GM06990 (cell line): ENCODE measurements at regions not wholly inside any gene's neighbourhood (a gene's known extent, or its start where the extent isn't known, plus 50 kb on each side); places are given as distances from the start of the nearest gene placed in this dataset.

Experiments used
- DNase-seq: peaks from one replicate; pipeline ENCODE4 v3.0.0-alpha.2; 2011; ENCODE audit not compliant: insufficient read length; ENCODE audit errors: extremely low read depth
- H3K27me3 ChIP-seq: replicated peaks from 2 replicates; pipeline ENCODE4 v1.6.0; 2011; ENCODE audit warnings: low read length; ENCODE audit not compliant: control insufficient read depth, insufficient read depth
- H3K36me3 ChIP-seq: 2 replicates; pipeline ENCODE4 v1.5.1; 2011; ENCODE audit warnings: low read length; ENCODE audit not compliant: control insufficient read depth, insufficient read depth
- H3K4me3 ChIP-seq: replicated peaks from 2 replicates; pipeline ENCODE4 v1.5.1; 2011; ENCODE audit warnings: low read depth, mild to moderate bottlenecking, control low read depth, low read length
- TF ChIP-seq, protein P1 (sequence below): IDR thresholded peaks from 2 replicates; pipeline ENCODE4 v1.5.1; 2011; ENCODE audit warnings: low read length, control low read depth, mild to moderate bottlenecking, inconsistent platforms; ENCODE audit not compliant: insufficient read depth, poor library complexity, severe bottlenecking

DNA sequence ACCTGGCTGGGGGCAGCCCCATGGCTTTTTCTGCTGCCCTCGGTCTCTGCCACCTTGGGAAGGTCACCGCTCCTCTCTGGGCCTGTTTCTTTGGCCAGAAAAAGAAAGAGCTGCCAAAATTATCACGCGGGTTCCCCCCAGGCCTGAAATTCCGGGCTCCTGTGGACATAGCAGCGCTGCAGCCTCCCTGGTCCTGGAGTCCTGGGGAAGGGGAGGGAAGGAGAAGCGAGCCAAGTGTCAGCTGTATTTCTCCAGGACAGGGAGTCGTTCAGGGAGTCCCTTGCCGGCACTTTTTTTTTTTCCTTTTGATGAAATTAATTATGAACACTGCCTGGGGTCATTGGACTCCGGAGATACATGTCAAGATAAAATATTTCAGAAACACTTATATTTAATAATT lies 152.3 kb upstream of the GPR26 start:
- Histone ChIP-seq H3K4me3 (no peak overlapping the region), H3K27me3 (no peaks in the 10 kb centered on the region), H3K36me3 (no peaks in the 10 kb centered on the region)
- DNase-seq: no peak
- TF ChIP-seq, protein P1, sequence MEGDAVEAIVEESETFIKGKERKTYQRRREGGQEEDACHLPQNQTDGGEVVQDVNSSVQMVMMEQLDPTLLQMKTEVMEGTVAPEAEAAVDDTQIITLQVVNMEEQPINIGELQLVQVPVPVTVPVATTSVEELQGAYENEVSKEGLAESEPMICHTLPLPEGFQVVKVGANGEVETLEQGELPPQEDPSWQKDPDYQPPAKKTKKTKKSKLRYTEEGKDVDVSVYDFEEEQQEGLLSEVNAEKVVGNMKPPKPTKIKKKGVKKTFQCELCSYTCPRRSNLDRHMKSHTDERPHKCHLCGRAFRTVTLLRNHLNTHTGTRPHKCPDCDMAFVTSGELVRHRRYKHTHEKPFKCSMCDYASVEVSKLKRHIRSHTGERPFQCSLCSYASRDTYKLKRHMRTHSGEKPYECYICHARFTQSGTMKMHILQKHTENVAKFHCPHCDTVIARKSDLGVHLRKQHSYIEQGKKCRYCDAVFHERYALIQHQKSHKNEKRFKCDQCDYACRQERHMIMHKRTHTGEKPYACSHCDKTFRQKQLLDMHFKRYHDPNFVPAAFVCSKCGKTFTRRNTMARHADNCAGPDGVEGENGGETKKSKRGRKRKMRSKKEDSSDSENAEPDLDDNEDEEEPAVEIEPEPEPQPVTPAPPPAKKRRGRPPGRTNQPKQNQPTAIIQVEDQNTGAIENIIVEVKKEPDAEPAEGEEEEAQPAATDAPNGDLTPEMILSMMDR: no peak

- no peak for DNase-seq
- Histone ChIP-seq H3K4me3 (no peak overlapping the region), H3K36me3 (no peaks in the 10 kb centered on the region), H3K27me3 (no peaks in the 10 kb centered on the region)
- TF ChIP-seq, protein P1: no peak
Measured at GRCh38 chr10:123514996-123515395, 151.2 kb upstream of the GPR26 start.

- Histone ChIP-seq H3K36me3 (no peaks in the 10 kb centered on the region), H3K27me3 (no peaks in the 10 kb centered on the region), H3K4me3 (no peak overlapping the region)
- TF ChIP-seq, protein P1: no peak
- DNase-seq: no peak
Measured at GRCh38 chr10:123515661-123516060, 150.5 kb upstream of the GPR26 start.

- DNase-seq: no peak
- Histone ChIP-seq H3K27me3 (no peaks in the 10 kb centered on the region), H3K4me3 (no peak overlapping the region), H3K36me3 (no peaks in the 10 kb centered on the region)
- TF ChIP-seq, protein P1: no peak
Measured at GRCh38 chr10:123516291-123516690, 149.9 kb upstream of the GPR26 start.

DNA sequence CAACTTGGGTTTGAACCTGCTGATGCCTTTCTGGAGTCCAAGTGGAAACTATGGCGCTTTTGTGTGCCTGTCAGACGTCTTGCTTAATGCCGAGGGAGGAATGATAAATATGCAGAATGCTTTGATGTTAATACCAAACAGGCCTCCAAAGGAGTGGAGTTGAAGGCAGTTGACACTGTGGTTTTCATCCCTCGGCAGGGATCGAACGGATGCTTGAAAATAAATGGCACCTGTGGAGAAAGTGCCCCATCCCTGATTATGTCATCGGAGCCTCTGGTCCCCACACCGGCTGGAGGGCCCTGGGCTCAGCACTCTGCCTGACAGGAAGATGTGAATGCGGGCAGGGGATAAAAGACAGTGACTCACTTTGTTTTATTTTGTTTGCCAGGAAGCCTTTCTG lies 148.7 kb upstream of the GPR26 start:
- H3K36me3 ChIP-seq: no peaks in the 10 kb centered on the region
- H3K4me3 ChIP-seq: no peak overlapping the region
- H3K27me3 ChIP-seq: no peaks in the 10 kb centered on the region
- TF ChIP-seq, protein P1: no peak
- no peak for DNase-seq

DNA sequence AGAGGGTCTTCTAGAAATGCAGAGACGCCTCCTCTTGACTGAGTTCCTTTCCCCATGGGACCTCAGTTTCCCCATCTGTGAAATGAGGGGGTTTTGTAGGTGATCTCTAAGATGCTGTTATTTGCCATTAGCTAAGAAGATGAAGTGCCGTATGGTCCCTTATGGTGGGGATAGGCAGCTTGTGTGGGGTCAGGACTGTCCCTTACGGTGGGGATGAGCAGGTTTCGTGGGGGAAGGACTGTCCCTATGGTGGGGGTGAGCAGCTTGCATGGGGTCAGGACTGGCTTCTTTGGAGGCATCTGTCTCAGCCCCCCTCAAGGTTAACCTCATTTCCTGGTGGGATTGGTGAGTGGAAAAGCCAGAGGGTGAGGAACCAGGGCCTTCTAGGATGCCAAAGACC lies 148.3 kb upstream of the GPR26 start:
- Histone ChIP-seq H3K4me3 (no peak overlapping the region), H3K27me3 (no peaks in the 10 kb centered on the region), H3K36me3 (no peaks in the 10 kb centered on the region)
- no peak for DNase-seq
- TF ChIP-seq, protein P1: no peak
